Activated CD4-positive, alpha-beta T cell treated with anti-CD3 and anti-CD28 coated beads, Interleukin-2, Interleukin-6, amounts not matched to agents 100 ng/mL and 50 ng/mL, durations not matched to agents 16 hours and 8 hours (primary cell): ENCODE measurements at regions not wholly inside any gene's neighbourhood (a gene's known extent, or its start where the extent isn't known, plus 50 kb on each side); places are given as distances from the start of the nearest gene placed in this dataset.

Experiments used
- DNase-seq: peaks from one replicate; pipeline ENCODE4 v3.0.0-alpha.2; 2020

DNA sequence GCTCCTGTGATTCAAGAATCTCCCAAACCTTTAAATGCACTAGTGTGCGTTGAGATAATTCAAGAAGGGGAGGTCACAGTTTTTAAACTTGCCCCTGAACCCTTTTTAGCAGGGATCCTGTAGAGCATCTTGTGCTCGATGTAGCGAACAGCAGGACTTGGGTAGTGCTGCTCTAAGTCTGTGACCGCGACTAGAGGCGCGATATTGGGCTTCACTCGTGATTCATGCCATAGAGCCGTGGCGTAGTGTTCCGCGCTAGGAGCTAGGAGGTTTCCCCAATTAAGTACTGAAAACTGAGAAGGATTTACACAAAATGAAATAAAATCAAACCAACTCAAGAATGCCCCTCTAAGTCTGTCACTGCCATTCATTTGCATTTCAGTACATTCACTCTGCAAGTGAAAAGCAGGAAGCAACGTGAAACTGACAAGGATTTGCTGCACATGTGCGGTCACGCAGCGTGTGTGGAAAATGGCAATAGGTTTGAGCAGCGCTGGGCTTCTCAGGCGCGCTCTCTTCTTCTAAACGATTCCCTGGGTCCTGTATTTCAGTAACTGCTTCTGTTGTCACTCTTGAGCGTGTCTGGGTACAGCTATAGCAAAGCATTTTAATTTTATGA, 1135.9 kb upstream of the WWC1 start:
- DNase-seq = no peak

DNA sequence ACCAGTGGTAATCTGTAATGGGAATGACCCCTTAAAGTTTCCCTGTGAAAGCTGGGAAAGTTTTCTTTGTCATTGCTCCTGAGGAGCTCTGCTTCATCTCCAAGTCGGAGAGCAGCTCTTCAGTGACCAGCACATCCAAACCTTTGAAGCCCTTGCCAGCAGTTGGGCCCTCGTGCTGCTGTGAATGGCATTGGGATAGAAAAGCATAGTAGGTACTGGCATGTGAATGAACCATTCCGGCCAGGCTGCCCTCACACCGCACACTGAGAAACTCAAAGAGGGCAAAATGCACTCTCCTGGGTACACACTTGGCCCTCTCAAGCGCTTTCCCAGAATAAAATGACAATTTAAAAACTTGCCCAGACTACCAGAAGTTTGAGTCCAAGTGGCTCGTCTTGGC, 1135.0 kb upstream of the WWC1 start:
- no peak for DNase-seq

DNA sequence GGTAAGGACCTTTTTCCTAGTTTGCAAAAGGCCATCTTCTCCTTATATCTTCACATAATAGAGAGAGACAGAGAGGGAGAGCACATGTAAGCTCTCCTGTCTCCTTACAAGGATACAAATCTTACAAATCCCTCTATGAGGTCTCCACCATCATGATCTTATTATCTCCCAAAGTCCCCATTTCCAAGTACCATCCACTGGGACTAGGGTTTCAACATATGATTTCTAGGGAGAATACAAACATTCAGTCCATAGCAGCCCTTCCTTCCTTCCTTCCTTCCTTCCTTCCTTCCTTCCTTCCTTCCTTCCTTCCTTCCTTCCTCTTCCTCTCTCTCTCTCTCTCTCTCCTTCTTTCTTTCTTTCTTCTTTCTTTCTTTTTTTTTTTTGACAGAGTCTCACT, 1132.9 kb upstream of the WWC1 start:
- no peak for DNase-seq

DNA sequence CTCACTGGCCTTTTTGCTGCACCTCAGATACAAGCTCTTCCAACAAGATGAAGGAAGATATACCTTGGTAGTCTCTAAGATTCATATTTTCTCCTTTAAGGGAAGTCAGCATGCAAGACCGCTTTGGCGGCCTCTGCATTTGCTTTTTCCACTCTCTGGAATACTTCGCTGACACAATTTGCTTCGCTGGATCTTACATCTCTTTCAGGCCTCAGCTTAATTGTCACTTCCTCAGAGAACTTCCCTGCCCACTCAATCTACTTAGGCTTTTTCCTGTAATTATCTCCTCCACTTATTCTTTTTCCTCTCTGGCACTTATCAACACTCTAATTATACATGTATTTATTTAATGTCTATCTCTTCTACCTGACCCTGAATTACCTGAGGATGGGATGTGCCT, 1131.1 kb upstream of the WWC1 start:
- DNase-seq = no peak

DNA sequence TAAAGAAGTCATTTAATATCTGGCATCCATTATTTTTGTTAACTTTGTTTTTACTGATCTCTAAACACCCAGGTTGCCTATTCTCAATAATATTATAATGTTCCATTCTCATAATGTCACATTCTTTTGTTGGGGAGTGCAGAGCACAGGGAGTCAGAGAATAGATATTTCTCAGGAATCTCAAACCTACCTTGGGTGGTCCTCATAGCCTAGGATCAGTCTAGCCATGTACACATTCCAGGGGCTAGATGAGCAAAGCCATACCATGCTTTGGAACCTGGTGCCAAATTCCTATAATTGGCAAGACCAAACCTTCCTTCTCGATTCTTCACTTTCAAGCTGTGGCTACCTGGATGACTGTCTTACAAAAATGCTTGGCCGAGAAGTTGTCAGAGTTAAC, 1124.7 kb upstream of the WWC1 start:
- DNase-seq = no peak

DNA sequence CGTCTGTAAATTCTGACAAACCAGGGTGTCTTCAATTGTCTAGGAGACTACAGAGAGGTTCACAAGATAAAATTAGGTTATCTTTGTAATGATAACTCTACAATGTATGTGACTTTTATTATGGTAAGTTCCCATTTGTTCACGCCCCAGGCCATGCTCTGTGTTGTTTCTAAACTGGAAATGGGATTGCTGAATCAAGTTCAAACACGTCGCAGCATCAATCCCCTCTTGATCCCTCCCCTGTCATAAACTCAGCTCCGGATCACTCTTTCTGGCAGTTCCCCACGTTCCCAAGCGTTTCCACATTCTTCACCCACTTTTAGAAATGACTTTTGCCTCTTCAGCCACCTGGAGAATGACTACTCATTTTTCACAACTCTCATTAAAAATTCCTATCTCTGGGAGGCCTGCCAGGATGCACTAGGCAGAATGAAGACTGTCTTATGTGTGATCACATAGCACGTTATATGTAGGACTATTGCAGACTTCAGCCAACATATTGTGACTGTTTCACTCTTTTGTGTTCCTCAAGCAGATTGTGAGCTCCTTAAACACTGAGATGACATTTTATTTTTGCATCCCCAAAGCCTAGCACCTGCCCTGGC, 1124.2 kb upstream of the WWC1 start:
- no peak for DNase-seq

DNA sequence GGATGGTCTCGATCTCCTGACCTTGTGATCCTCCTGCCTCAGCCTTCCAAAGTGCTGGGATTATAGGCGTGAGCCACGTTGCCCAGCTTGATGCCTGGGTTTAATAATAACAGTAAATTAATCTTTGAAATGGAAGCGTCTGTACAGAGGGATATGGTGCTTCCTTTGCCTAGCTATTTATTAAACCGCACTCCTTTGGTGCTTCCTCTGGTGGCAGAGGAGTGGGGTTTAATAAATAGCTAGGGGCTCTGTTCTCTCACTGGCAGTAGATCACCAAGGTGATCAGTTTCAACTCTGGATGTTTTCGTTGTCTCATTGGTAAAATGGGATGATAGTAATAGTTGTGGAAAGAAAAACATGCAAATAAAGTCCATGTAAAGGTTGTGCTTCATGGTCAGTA, 1122.5 kb upstream of the WWC1 start:
- DNase-seq = no peak

DNA sequence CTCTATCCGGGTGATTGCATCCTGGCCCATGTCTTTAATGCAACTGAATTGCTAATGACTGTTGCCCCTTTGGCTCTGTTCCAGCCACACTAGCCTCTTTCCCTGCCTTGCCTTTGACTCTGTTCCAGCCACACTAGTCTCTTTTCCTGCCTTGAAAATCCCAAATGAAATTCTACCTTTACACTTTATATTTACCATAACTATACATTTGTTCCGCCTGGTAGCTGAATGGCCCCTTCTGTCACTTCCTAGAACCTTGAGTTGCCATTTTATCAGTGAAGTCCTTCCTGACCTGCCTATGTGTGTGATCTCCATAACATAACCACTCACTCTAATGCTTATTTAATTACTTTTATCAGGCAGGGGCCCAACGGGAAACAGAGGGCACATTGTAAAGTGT, 1120.4 kb upstream of the WWC1 start:
- no peak for DNase-seq

DNA sequence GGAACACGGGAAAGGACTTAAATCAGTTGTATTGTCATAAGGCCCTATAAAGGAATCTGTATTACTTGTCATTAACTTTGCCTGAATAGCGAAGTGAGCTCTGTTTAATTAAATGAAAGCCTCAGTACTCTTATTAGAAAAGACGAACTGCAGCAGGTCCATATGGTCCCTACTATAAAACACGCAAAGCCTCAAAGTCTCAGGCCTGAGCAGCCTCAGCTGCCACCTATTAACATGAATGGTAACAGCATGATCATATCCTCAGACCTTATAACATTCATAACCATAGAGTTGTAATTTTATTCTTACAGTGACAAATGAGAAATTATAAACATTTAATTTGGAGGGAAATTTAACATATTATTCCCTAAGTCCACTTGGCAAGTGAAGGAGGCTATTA, 1113.7 kb upstream of the WWC1 start:
- no peak for DNase-seq

DNA sequence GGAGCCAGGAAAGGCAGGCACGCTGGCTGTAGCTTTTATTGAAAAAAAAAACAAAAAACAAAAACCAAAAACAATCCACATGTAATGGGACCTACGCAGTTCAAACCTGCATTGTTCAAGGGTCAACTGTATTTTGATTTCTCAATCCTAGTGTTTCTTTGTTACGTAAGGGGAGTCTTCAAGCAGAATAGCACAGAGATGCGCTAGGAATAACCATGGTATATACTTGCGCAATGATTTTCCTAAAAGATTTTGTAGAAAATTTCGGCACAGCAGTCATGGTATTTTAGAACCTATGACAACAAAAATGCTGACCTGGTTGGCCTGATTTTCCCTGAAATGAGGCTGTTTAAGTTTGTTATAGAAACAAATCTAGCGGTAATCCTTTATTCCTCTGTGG, 1110.5 kb upstream of the WWC1 start:
- no peak for DNase-seq

DNA sequence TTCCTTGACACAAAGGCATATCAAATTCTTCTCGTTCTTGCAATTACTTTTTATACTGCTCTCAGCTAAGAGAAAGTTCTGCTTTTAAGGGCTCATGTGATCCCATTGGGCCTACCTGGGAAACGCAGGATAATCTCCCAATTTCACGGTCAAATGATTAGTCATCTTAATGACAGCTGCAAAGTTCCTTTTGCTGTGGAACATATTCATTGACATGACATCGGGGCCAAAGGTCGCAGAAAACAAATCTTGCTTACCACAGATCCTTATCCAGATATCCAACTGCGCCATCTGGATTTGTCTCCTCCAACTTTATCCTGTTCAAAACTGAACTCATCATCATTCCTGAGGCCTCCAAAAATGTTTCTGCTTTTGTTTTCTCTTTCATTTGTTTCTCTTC, 1085.6 kb upstream of the WWC1 start:
- DNase-seq = no peak

DNA sequence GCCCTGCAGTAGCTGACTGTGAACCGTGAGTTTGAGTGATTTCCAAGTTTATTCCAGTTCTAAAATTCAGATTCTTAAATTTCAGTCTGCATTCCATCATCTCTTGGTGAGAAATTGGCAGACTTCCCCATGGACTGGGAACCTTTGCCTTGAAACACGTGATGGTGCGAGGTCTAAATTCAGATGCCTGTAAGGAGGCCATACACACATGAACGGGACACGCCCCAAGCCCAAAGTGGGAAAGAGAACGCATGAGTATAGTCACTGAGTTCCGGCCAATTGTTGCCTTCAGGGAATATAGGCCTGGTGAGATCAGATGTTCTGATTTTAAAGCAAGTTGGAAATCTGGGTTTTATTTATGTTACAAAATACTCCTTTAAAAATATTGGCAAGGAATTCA, 1084.4 kb upstream of the WWC1 start:
- DNase-seq = no peak

DNA sequence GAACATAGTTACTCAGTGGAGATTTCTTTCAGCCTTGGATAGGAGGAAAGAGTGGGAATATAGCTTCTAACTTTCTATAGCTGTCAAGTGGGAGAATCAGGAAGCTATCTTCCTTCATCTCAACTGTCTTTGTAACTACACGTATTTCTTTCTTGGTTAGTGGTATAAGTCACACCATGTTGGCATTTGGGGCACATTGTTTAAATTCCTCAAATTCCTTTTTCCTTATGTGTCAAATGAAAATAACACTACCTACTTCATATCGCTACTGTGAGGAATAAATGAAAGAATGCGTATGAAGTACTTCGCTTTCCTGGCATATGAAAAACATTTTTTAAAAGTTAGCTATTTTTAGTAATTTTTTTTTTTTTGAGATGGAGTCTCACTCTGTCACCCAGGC, 1082.5 kb upstream of the WWC1 start:
- no peak for DNase-seq

DNA sequence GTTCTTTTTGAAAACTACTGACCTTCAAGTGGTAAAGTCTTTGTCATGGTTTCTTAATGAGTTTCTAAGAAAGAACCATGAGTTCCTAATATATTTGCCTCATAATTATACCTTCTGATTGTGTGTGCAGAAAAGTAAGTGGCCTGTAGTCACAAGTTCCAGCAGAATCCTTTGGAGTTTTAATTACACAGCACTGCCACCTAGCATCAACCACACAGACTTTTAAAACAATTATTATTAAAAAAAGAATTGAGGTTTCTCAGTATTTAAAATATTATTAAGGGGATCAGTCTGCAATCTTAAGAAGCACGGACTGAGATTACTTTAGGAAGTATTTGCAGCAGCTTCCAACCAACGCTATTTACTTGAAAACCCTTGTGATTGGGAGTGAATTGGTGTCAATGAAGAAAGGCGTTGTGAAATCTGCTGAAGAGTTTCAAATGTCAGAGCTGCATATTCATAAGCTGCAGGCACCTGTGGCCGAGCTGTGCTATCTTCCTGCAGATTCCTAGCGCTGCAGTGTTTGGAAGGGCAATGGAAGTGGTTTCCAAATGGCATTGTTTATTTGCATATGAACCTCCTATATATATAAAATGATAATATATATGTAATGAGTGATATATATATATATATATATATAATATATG, 1074.2 kb upstream of the WWC1 start:
- DNase-seq = no peak

DNA sequence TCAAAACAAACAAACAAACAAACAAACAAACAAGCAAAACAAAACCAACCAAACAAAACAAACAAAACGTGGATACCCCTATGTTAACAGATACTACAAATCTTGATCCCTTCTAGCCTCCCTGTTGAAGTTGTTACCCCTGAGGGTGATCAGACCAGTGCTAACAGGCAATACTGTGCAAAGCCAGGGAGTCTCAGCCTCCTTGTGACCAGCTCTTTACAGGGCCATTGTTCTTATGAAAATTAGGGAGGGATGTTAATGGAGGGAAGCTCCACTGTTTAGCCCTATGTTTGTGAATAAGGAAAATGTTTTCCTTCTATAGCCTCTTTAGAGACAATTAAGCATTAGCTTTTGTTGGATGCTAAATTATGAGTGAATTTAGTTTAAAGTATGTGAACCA, 1072.1 kb upstream of the WWC1 start:
- DNase-seq = no peak

DNA sequence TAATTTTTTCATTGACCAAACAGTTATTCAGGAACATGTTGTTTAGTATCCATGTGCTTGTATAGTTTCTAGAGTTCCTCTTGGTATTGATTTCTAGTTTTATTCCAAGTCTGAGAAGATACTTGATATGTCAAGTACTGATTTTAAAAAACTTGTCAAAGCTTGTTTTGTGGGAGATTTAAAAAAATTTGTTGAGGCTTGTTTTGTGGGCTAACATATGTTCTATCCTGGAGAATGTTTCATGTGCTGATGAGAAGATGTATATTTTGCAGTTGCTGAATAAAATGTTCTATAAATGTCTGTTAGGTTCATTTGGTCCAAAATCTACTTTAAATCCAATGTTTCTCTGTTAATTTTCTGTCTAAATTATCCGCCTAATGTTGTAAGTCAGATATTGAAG, 1065.1 kb upstream of the WWC1 start:
- no peak for DNase-seq

DNA sequence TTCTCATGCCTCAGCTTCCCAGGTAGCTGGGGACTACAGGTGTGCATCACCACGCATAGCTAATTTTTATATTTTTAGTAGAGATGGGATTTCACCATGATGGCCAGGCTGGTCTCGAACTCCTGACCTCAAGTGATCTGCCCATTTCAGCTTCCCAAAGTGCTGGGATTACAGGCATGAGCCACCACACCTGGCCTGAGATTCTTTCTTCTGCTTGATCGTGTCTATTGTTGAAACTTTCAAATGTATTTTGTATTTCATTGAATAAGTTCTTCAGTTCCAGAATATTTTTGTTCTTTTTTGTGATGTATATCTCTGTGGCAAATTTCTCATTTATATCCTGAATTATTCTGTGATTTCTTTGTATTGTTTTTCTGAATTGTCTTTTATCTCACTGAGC, 1063.3 kb upstream of the WWC1 start:
- no peak for DNase-seq

DNA sequence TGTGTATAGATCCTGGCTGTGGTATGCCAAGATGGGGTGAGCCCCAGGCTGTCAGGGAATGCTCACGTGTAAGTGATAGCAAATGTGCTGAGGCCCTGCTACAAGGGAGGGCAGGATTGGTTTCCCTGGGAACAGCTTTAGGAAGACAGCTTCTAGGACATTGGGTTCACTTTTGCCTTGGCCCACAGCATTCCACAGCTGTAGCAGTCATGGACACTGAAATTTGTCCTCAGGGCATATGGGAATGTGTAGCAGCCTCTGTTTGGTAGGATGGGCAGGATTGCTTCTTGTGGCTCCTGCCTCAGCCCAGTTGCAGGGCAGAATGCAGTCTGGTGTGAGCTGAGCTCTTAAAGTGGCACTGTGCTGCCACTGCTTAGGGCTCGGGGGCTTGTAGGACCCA, 1061.7 kb upstream of the WWC1 start:
- no peak for DNase-seq

DNA sequence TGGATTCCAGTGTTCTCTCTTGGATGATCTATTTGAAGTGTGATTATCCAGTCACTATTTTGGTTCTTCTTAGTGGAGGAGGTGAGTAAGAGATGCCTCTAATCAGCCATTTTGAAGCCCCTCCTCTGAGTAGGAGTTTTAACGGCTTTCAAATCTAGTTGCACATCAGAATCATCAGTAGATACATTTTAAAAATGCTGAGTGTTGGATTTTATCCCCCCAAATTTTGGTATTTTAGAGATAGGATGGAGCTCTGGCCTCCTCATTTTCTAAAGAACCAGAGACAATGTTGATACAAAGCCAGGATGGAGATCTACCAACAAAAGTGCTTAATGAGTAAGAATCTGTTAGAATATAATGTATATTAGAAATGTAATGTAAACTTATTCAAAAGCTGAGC, 1061.0 kb upstream of the WWC1 start:
- no peak for DNase-seq

DNA sequence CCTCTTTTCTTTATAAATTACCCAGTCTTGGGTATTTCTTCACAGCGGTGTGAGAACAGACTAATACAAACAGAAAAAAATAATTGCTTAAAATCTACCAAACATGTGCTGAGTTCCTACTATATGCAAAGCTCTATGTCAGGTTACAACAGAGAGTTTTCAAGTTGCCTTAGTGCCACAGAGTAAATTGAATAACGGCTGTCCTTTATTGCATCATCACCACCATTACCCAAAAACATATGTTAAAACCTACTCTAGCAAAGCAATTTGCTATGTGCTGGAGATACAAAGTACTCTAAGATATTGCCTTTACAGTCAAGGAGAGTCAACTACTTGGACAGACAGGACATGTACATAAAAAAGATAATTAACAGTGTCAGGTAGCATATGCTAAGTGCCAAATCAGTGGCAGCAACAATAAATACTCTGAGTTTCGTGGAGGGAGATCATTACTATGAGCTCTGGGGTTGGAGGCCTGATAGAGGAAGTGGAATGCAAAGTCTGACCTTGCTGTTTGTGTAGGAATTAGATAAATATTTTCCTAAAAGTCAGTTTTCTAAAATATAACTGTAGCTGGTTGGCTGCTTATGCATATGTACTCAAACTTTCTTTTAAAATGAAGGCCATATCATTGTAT, 1058.7 kb upstream of the WWC1 start:
- no peak for DNase-seq

DNA sequence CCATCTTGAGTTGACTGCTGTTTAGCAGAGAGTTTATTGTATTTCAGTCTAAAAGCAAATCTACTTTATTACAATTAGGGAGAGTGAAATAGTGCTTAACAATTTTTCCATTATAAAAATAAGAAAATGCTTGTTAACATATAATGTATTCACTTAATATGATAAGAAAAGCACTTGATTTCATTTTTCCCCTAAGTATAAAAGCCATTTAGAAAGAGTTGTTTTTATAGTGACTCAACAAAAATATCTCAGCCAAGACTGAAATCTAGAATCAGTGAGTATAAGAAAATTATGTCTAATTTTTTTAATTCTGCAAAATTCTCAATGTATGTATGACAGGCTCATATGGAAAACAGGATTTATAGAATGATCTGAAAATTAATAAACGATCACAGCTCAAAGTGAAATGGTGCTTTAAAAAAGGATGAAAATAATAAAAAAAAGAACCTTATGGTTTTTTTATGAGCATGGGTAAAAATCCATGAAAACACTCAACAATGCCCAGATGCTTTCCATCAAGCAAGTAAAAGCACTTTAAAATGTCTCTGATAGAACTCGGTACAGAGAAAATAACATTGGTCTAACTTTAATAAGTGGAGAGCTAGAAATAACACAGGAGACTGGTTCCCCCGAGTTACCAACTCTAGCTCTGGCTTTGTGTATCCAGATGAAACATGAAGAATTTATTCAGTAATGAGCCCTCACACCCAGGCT, 1057.8 kb upstream of the WWC1 start:
- no peak for DNase-seq

DNA sequence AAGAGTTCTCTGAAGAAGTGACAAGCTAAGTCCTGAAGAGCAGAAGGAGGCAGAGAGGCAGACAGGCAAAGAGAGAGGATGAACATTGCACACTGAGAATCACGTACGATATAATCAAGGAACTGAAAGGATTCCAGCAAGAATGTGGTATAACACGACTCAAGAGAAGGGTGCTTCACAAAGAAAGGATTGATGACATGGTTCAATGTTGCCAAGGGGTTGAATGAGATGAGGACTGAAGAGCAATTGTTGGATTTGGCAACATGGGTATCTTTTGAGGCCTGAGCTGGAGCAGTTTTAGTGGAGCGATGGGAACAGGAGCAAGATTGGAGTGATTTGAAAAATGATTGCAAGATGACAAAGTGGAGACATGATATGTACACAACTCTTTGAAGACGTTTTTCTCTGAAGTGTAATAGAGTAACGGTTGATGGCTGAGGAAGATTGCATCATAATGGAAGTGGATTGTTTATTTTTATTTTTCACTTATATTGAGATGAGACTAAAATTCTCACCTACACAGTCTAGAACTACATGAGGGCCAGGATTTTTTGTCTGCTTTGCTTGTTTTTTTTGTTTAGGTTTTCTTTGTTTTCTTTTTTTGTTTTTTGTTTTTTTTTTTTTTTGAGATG, 1049.9 kb upstream of the WWC1 start:
- no peak for DNase-seq

DNA sequence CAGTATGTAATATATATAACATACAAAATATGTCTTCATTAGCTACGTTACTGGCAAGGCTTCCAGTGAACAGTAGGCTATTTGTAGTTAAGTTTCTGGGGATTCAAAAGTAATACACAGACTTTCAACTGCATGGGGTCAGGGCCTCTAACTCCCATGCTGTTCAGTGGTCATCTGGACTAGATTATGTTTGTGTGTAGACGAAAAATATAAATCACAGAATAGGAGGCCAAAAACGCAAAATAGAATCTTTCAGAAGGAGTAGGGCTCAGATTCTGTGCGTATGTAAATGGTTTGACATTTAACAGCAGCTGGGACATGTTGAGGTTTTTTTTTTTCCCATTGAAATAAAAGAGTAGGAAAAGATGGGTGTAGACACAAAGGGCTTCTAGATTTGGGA, 1048.7 kb upstream of the WWC1 start:
- no peak for DNase-seq
